ENCODE measurements at regions not wholly inside any gene's neighbourhood (a gene's known extent, or its start where the extent isn't known, plus 50 kb on each side); places are given as distances from the start of the nearest gene placed in this dataset.

DNA sequence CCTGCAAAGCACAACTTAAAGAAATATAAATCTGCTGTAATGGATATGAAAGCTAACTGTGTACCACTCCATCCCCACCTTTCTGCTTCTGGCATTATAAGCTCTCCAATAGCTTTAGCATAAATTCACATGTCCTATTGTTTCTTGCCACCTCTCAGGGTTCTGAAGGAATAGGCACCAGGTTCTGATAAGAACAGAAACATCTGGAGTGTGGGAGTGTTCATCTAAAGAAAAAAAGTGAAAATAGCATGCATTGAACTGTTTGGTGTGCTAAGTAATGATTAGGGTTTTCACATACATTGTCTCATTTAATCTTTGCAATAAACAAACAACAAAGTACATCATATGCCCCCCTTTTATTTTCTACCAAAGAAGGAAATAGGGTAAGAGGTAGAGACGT is 72.3 kb downstream of the FAM76B start:
- no peaks in the 10 kb centered on the region for H3K9me3 ChIP-seq (ENCODE audit: control insufficient read depth, insufficient read depth, low read length)
- H3K36me3 ChIP-seq (ENCODE audit: insufficient read depth, low read length), result no peaks in the 10 kb centered on the region
- H3K4me1 ChIP-seq (ENCODE audit: insufficient read depth, low read length), result 0 out of 2 replicates have a peak, but pooled peaks cover 4% of the 10 kb centered on the region
- no peak overlapping the region for H3K9ac ChIP-seq (ENCODE audit: low read depth, low read length)

DNA sequence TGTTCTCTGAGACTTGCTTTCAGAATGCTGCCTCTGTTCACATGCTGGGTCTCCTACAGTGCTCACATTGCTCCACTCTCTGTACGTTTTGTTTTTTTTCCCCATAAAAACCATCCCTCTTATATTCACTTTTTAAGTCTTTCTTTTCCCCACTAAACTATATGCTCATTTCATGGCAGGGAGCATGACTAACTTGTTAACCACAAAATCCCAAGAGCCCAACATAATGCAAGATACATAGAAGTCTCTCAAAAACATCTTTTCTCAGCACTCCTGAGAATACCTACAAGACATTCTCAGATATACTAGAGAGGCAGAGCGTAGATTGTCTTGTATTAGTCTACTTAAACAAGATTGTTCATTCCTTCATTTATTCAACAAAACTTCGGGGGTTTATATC is 73.3 kb downstream of the FAM76B start:
- Histone ChIP-seq H3K9ac (ENCODE audit: low read depth, low read length) (no peak overlapping the region), H3K9me3 (ENCODE audit: control insufficient read depth, insufficient read depth, low read length) (no peaks in the 10 kb centered on the region), H3K4me1 (ENCODE audit: insufficient read depth, low read length) (0 out of 2 replicates have a peak, but pooled peaks cover 4% of the 10 kb centered on the region), H3K36me3 (ENCODE audit: insufficient read depth, low read length) (no peaks in the 10 kb centered on the region)

DNA sequence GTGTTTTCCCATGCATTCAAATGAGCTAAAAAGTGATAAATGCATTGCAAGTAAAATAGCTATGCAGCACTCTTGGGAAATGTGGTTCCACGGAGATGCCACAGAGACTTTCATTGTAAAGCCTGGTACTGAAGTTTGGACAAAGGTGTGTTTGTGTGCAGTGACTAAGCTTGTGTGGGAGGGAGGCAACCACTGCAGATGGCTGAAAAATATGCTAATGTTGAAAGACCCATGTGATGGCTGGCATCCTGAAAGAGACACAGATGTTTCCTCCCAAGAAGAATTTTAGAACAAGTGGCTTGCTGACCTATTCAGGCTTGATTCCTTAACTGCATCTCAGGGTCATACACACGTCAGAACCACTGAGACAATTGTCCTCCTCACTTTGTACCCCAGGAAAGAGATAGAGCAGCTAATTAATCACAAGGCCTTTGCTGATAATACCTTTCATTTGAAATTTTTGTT is 73.8 kb downstream of the FAM76B start:
- Histone ChIP-seq H3K4me1 (ENCODE audit: insufficient read depth, low read length) (0 out of 2 replicates have a peak, but pooled peaks cover 4% of the 10 kb centered on the region), H3K36me3 (ENCODE audit: insufficient read depth, low read length) (no peaks in the 10 kb centered on the region), H3K9me3 (ENCODE audit: control insufficient read depth, insufficient read depth, low read length) (no peaks in the 10 kb centered on the region), H3K9ac (ENCODE audit: low read depth, low read length) (no peak overlapping the region)

DNA sequence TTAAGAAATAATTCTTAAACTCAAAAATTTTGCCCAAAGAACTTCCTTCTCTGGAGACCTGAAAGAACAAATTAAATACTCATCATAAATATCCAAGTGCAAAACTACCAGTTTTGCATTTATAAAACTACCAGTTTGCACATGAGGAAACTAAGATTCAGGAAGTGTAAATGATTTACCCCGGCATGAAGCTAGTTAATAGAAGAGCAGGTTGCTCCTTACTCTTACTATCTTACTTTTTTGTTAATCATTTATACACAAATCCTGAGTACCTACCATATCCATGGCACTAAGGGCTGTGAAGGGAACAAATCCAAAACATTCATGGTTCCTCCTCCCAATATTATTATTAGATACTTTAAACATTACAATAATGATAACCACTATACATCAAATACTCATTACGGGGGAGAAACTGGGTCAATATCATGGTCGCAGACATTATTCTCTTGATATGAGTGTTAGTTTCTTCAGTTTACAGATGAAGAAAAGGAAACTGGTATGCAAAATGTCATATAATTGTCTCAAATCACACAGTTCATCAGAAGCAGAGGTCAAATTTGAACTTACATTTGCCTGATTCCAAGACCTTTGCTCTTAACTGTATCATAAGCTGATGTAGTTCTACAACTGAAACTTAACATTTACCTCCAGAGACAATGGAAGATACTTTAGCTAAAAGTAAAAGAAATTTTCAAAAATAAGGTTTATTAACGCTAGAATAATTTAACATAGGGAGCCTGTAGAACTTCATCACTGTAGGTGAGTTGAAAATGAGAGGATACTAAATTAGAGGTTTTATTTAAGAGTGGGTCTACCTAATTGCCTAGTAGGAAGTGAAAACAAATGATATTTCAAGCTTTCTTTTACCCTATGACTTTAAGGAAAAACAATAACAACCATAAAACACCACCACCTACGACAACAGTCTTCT is 74.5 kb downstream of the FAM76B start:
- H3K36me3 ChIP-seq (ENCODE audit: insufficient read depth, low read length), result no peaks in the 10 kb centered on the region
- no peak overlapping the region for H3K9ac ChIP-seq (ENCODE audit: low read depth, low read length)
- H3K4me1 ChIP-seq (ENCODE audit: insufficient read depth, low read length), result 0 out of 2 replicates have a peak, but pooled peaks cover 4% of the 10 kb centered on the region
- no peaks in the 10 kb centered on the region for H3K9me3 ChIP-seq (ENCODE audit: control insufficient read depth, insufficient read depth, low read length)

DNA sequence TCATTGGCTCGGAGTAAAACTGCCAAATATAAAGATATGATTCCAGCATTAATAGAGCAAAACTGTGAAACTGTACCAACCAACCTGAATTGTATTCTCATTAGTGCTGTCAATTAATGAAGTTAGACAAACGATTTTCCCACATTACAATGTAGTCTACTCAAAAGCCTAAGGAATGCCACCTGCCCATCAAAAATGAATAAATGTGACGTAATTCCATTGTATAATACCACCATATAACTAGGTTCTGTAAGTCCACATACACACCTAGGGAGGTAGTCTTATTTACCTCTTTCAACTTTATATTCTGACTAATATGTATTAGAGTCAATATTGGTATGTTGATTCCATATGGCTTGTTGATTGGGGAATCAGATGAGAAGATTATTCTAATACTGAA is 76.2 kb downstream of the FAM76B start:
- Histone ChIP-seq H3K36me3 (ENCODE audit: insufficient read depth, low read length) (no peaks in the 10 kb centered on the region), H3K9me3 (ENCODE audit: control insufficient read depth, insufficient read depth, low read length) (no peaks in the 10 kb centered on the region), H3K9ac (ENCODE audit: low read depth, low read length) (no peak overlapping the region), H3K4me1 (ENCODE audit: insufficient read depth, low read length) (0 out of 2 replicates have a peak, but pooled peaks cover 4% of the 10 kb centered on the region)

DNA sequence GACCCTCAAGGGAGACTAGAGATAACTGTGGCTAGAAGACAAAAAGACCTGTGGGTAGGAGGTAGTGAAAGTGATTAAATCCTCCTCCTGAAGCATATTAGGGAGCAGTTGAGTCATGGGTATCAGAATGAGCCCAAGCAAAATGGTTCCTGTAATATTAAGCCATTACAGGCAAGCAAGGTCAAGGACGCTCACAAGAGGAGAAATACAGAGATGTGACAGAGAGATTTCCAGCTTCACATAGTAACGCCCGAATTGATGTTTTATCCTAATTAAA is 77.7 kb downstream of the FAM76B start:
- H3K4me1 ChIP-seq (ENCODE audit: insufficient read depth, low read length), result 0 out of 2 replicates have a peak, but pooled peaks cover 4% of the 10 kb centered on the region
- no peaks in the 10 kb centered on the region for H3K36me3 ChIP-seq (ENCODE audit: insufficient read depth, low read length)
- no peak overlapping the region for H3K9ac ChIP-seq (ENCODE audit: low read depth, low read length)
- no peaks in the 10 kb centered on the region for H3K9me3 ChIP-seq (ENCODE audit: control insufficient read depth, insufficient read depth, low read length)

DNA sequence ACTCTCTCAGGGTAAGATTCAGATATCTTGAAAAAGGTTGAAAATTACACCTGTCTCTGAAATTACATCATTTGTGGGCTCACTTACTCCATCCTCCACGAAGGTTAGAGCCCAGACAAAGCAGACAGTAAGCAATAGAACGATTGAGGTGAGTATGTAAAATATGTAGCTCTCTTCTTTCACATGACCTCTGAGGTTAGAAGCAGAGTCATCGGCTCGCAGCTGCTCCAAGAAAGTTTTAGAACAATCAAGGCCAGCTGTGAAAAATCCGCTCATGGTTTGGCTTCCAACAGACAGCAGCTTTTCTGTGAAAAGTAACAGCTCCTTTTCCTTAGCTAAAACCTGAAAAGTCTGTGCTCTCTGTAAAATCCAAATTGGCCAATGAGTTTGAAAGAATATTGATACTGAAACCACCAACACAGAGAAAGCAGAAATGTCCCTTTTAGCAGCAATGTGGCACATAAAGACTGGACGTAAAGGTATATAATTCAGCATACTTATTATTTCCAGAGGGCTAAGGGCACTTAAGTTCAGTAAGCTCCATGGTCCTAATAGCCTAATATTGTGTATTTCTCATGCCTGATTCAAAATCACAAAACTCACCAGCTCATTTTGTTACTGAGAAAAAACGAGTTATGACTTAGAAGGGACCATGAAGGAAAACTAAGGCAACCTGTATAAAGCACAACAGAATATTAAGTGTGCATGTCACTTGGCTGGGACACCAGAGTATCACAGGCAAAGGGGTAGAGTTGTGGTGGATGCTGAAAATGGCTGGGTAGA is 78.2 kb downstream of the FAM76B start:
- 0 out of 2 replicates have a peak, but pooled peaks cover 4% of the 10 kb centered on the region for H3K4me1 ChIP-seq (ENCODE audit: insufficient read depth, low read length)
- H3K36me3 ChIP-seq (ENCODE audit: insufficient read depth, low read length), result no peaks in the 10 kb centered on the region
- H3K9ac ChIP-seq (ENCODE audit: low read depth, low read length), result no peak overlapping the region
- H3K9me3 ChIP-seq (ENCODE audit: control insufficient read depth, insufficient read depth, low read length), result no peaks in the 10 kb centered on the region

DNA sequence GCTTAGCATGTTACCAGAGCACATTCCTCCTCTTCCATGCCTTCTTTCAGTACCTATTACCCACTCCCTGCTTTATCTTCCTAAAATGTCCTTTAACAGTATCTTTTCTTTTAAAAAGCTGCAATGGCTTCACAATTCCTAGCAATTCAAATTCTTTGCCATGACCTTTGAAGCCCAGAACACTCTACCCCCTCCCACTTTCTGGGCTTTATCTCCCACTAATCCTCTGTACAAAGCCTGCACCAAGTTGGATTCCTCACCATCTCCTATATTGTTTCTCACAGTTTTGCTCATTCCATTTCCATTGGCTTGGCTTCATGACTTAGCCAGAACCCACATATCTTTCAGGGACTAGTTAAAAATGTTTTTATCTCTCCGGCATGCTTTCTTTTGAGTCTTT is 80.9 kb downstream of the FAM76B start:
- Histone ChIP-seq H3K9ac (ENCODE audit: low read depth, low read length) (no peak overlapping the region), H3K36me3 (ENCODE audit: insufficient read depth, low read length) (no peaks in the 10 kb centered on the region), H3K9me3 (ENCODE audit: control insufficient read depth, insufficient read depth, low read length) (no peaks in the 10 kb centered on the region), H3K4me1 (ENCODE audit: insufficient read depth, low read length) (no peaks in the 10 kb centered on the region)

DNA sequence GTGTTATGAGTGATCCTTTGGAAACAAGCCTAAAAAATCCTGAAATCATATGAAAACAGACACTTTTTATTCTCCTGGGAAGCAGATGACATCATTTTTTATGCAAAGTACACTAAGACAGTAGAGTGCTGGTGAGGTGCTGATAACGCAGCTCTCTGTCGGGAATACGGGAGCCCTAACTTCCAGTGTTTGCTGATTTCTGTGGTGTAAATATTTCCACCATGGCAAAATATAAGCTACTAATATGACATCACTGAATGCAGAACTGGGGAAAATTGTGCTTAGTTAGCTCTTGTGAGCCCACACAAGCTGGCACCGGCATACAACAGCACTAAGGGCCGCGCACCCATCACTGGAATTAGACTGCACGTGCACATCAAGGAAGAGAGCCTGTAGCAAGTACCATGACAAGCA is 82.6 kb downstream of the FAM76B start:
- no peaks in the 10 kb centered on the region for H3K9me3 ChIP-seq (ENCODE audit: control insufficient read depth, insufficient read depth, low read length)

DNA sequence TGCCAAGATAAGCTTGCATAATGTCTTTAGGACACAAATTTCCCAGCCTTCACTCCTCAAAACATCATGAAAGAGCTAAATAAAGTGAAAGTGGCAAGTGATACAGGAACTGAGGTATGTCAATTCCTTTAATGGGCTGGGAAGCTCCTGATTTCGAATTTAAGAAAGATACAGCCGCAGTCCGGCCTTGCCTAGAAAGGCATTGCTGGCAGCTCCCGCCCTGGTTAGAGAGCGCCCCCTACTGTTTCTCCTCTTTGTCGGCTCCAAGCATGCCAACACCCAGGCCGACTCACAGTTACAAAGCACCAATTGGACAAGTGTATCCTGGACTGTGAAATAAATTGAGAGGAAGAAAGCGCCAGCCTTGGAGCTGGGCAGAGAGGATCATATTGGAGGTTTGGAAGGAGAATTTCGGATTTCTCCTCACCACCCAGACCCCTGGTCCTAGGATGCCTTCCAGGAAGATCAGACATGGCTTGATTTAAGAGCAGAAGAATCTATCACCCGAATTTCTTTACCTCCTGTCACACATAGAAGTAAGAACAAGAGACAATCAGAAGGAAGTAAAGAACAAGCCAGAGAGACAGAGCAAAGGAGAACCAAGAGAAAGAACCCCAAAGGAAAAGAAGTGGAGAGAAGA is 84.0 kb downstream of the FAM76B start:
- H3K9me3 ChIP-seq (ENCODE audit: control insufficient read depth, insufficient read depth, low read length), result no peaks in the 10 kb centered on the region
- H3K4me1 ChIP-seq (ENCODE audit: insufficient read depth, low read length), result no peaks in the 10 kb centered on the region
- no peaks in the 10 kb centered on the region for H3K36me3 ChIP-seq (ENCODE audit: insufficient read depth, low read length)
- H3K9ac ChIP-seq (ENCODE audit: low read depth, low read length), result no peak overlapping the region

More for the DNA sequence above, 82.6 kb downstream of the FAM76B start:
- no peak overlapping the region for H3K9ac ChIP-seq (ENCODE audit: low read depth, low read length)
- H3K36me3 ChIP-seq (ENCODE audit: insufficient read depth, low read length), result no peaks in the 10 kb centered on the region
- H3K4me1 ChIP-seq (ENCODE audit: insufficient read depth, low read length), result no peaks in the 10 kb centered on the region

DNA sequence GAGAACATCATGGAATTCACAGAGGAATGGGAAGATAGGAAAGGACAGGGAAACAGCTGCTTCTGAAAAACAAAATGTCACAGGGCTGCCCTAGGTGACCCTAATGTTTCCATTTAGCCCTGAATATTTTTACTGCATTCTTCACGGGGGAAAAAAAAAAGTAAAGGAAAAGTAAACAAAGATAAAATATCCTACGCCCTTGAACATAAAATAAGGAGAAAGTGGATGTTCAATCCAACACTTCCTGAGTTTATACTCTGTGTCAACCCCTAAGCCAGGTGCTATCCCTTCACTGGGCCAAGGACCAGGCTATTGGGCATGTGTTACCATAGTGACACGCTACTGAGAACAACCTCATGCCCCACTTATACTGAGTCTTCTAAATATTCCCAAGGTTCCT is 84.7 kb downstream of the FAM76B start:
- no peaks in the 10 kb centered on the region for H3K4me1 ChIP-seq (ENCODE audit: insufficient read depth, low read length)
- no peak overlapping the region for H3K9ac ChIP-seq (ENCODE audit: low read depth, low read length)
- H3K9me3 ChIP-seq (ENCODE audit: control insufficient read depth, insufficient read depth, low read length), result no peaks in the 10 kb centered on the region

DNA sequence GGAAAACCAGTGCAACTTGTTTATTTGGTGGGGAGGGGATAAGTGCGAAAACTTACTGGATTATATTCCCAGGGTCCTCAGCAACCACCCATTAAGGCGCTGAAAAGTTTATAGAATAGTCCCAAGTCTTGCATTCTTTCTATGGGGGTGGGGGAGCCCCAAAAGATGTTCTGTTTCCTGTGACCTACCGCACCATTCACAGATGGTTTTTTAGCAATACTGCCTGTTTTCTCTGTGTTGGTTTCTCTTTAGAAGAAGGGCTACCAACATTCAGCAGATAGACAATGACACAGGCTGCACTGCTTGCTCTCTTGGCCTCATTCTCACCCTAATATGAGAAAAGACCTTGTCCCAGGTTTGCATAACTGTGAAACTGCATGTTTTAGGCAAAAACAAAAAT is 86.5 kb downstream of the FAM76B start:
- H3K9ac ChIP-seq (ENCODE audit: low read depth, low read length), result no peak overlapping the region
- H3K9me3 ChIP-seq (ENCODE audit: control insufficient read depth, insufficient read depth, low read length), result no peaks in the 10 kb centered on the region
- no peaks in the 10 kb centered on the region for H3K36me3 ChIP-seq (ENCODE audit: insufficient read depth, low read length)
- H3K4me1 ChIP-seq (ENCODE audit: insufficient read depth, low read length), result peaks cover 2% of the 10 kb centered on the region; the same call in 1 of the 2 replicates

More for the DNA sequence above, 84.7 kb downstream of the FAM76B start:
- H3K36me3 ChIP-seq (ENCODE audit: insufficient read depth, low read length), result no peaks in the 10 kb centered on the region

DNA sequence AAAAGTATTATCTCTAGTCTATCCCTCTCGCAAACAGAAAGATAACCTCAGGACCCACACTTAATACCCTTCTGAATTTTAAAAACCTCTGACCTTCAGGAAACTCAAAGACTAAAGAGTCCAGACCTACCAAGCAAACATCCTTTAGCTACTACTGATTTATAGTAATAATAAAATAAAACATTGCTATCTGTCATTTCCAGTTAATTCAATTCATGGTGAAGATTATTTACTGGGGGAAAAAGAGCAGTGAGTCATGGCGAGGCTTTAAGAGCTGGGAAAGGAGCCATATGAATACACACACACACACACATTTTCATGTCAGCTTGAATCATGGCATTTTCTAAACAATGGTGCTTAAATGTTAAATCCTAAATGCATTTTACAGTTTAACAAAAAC is 87.1 kb downstream of the FAM76B start:
- H3K9ac ChIP-seq (ENCODE audit: low read depth, low read length), result no peak overlapping the region
- H3K9me3 ChIP-seq (ENCODE audit: control insufficient read depth, insufficient read depth, low read length), result no peaks in the 10 kb centered on the region
- no peaks in the 10 kb centered on the region for H3K36me3 ChIP-seq (ENCODE audit: insufficient read depth, low read length)
- peaks cover 3% of the 10 kb centered on the region; the same call in 1 of the 2 replicates for H3K4me1 ChIP-seq (ENCODE audit: insufficient read depth, low read length)

DNA sequence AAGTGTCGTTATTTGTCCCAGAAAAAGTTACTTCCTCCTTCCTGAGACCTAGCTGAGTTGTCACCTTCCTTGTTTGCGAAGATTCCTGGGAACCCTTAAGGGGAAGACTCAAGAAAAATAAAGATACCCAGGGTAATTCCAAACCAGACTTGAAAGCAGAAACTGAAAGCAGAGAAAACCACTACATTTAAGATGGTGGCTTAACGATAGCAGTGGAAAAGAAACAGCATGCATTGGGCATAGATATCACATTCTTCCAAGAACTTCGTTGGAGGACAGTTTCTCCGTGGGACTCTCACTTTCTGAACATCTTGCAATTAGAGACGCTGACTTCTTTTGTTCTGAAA is 89.1 kb downstream of the FAM76B start:
- no peaks in the 10 kb centered on the region for H3K36me3 ChIP-seq (ENCODE audit: insufficient read depth, low read length)
- H3K4me1 ChIP-seq (ENCODE audit: insufficient read depth, low read length), result peaks cover 3% of the 10 kb centered on the region; the same call in 1 of the 2 replicates
- H3K9ac ChIP-seq (ENCODE audit: low read depth, low read length), result no peak overlapping the region
- H3K9me3 ChIP-seq (ENCODE audit: control insufficient read depth, insufficient read depth, low read length), result no peaks in the 10 kb centered on the region

Data from ES-I3 (cell line).